HG03108 (cell line): ENCODE measurements at regions not wholly inside any gene's neighbourhood (a gene's known extent, or its start where the extent isn't known, plus 50 kb on each side); places are given as distances from the start of the nearest gene placed in this dataset.

Experiments
- ATAC-seq: cut with Tn5 transposase; IDR thresholded peaks from one replicate; pipeline ENCODE4 v1.9.1; 2021; ENCODE audit warnings: moderate library complexity; ENCODE audit not compliant: unreplicated experiment

DNA sequence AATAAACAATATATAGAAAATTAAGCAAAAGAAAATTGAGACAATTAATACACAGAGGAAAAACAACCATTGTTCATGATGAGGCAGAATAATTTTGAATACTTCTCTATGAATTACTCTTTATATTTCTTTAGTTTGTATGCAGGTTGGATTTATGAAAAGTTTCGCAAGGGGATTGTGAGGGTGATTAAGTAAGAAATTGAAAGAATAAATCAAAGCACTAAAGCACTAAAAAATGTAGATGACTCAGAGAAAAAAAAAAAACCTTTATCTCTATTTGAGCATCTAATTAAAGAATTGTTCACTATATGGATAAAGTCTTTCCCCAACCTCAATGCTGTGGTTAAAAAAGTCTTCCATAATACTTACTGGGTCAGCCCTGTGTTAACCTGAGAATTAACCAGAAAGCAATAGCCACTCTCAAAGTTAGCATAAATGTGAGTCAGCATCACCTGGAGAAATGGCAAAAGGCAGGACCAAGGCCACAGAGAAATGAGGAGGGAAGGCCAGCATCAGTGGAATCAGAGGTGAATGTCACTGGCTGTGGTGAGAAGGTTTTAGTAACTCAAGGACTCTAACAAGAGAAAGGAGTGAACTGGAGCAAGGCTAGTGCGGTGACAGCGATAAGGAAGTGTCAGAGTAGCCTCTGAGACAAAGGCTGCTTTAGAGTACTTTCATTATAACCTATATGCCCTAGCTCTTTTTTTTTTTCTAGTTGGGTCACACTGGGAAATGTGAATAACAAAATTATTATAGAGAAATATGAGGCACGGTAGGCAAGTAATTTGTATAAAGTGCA lies 310.4 kb downstream of the KCNC2 start:
- no peak for ATAC-seq

DNA sequence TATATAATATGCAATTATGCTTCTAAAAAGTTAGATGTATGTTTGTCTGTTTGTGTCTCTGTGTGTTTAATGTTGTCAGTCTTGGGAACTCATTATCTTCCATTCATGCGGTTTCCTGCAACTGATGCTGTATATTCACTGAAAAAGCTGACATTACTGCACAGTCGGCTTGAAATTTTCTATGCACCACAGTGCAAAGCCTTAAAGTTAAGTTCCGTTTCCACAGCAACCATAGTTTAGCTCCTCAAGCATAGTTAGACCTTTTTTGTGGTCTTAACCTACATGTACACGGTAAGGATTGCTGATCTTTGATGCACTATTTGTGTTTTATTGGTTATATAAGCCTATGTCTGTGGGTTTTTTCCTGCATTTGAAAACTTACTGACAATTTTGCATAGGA lies 309.4 kb downstream of the KCNC2 start:
- no peak for ATAC-seq

DNA sequence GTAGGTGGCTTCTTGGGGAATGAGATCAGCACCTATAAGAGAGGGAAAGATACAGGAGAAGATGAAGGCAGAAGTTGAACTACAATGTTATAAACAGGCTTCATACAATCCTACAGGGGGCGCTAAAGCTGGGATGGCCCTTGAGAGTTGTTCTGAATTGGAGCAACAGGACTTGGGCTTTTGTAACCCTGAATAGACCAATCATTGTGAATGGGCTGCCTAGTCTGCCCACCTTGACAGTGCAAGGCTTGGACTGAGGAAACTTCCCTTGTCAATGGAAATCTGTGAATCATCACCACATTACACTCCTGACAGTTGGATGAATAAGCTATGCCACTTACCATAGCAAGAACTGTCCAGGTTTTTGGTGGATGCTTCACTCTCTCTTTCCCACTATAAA lies 306.1 kb downstream of the KCNC2 start:
- no peak for ATAC-seq

DNA sequence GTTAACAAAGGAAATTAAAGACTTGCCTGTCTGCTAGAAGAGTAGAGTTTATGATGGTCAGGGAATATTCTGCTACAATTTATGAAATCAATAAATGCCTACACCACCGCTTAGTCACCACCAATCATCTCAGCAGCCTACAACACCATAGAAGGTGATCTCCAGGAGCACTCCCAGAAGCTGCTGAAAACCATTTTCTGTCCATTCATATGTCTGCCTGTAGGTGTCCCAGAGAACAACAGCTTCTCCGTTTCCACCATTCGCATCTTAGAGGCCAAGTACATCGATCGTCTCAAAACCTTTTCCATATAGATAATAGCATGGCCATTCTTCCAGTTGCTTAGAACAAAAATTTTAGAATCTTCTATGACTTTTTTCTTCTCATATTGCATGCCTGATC lies 303.4 kb downstream of the KCNC2 start:
- no peak for ATAC-seq

DNA sequence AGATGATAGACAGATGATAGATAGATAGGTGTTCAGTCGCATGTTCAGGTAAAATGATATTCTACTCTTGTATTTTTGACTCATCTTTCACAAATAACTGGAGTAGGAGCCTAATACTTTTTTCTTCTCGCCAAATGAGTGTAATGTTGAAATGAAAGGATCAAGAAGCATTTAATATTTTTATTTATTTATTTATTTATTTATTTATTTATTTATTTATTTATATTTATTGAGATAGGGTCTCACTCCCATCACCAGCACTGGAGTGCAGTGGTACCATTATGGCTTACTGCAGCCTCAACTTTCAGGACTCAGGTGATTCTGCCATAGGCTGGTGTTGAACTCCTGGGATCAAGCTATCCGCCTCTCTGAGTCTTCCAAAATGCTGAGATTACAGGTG lies 298.8 kb downstream of the KCNC2 start:
- no peak for ATAC-seq

DNA sequence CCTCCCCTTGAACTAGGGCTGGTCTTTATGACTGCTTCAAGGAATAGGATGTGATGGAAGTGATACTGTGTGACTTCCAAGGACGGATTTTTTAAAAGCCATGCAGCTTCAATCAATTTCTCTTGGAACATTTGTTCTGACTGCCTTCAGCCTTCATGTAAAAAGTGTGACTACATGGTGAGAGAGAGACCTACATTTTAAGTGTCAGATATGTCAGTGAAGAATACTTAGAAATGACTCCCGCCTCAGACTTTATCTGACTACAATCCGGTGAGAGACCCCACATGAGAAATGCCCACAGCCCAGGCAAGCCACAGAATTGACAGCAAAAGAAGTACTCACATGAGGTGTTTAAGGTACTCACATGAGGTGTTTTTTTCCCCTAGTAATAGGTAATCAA lies 295.3 kb downstream of the KCNC2 start:
- ATAC-seq: no peak

DNA sequence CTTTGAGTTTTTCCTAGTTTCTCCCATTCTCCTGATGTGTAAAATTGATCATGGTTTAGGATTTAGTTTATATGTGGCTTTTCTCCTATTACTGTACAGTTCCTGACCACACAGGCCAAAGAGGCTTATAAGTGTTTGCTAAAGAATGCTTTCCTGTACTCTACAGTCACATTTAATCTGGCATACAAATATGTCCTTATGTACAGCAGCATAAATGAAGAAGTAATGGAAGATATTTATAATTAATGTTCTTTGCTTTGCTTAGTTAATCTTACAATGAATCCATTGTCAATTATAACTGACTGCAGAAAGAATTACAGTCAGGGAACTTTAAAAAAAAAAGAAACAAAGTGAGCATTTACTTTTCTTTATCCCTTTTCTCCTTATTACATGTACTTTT lies 293.9 kb downstream of the KCNC2 start:
- no peak for ATAC-seq

DNA sequence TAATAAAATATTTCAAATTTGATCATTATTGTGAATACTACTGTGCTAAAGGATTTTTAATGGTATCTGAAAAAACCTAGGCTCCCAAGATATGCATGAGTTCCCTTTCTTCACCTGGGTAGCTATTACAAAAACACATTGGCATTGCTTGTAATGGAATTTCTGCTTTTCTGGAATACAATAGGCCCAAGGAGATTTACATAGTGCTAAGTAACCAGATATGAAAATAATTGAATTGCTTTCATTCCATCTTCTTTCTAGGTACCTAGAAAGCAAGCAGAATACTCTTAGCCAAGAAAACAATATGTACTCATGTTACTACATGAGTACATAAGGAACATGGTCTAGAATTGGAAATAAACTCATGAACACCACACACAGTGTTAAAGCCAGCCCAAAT lies 291.9 kb downstream of the KCNC2 start:
- ATAC-seq: no peak

DNA sequence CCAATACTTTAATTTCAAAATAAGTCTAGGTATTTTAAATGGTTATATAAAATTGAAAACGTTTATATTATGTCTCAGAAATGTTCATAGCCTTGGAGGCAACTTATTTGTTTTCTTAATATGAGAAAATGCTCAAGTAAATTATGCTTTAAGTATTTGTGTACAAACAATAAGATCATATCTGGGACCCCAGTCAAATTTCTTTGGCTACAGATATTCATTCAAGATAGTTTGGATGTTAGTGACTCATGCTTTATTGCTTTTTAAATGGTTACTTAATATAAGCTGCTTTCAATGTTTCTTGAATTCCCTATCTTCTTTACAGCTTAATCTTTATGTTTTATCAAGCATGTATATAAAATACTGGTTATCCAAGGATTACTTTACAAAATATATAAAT lies 291.3 kb downstream of the KCNC2 start:
- no peak for ATAC-seq

DNA sequence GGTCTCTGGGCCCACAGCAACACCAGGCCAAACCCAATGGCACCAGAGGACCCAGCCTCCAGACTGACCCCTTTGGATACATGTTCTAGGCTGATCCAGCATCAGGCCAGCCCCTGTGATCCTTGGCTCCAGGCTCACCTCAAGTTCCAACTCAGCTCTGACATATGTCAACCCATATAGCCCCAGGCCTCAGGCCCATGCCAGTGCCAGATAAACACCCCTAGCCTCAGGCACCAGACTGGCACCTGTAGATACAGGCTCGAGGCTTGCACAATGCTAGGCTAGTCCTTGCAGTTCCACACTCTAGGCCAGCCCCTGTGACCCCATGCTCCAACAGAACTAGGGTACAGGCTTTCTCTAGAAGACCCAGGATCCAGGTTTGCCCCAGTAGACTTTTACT lies 287.5 kb downstream of the KCNC2 start:
- ATAC-seq: no peak

DNA sequence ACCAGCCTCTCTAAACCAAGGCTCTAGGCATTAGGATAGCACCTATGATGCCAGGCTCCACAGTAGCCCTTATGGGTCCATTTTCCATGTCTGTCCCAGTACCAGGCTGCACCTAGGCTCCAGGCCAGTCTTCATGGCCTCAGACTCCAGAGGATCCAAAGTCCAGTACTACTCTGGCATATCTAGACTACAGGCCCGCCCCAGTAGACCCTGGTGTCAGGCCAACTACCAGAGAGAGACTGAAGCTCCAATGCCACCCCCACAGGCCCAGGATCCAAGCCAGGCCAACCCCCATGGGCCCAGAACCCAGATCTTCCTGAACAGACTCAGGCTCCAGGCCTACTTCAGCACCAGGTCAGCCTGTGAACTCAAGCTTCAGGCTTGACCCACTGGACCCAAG lies 287.0 kb downstream of the KCNC2 start:
- ATAC-seq: no peak

DNA sequence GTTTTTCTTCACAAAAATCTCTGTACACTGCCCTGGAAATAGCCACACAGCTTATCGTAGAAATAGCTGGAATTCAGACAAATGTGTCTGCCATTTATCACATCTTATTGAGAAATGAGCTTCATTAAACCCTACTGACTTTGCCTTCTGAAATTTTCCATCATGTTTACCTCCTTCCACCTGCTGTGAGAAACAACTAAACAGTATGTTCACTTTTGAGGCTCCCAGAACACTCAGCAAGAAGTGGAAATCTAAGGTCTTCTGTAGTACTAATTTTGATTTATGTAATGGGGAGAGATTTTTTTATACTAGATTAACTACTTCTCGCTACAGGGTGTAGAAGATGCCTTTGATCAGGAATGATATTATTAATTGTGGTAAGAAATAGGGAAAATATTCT lies 268.0 kb downstream of the KCNC2 start:
- no peak for ATAC-seq

DNA sequence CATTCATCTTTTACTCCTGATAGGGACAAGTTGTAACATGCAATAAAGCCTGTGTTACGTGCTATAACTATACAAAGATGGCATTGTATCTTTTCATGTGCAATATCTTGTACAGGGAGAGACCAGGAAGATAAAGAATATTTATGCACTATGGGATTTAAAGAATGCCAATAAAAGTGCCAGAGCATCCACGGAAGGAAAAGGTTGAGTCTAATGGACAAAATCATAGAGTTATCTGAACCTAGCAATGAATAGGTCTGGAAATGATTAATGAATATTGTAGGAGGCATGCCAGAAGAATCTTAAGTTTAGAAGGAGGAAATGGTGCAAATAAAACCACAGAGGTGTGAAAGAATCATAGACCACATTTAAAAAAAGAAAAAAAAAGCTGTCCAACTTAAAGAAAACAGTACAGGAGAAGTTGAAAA lies 263.9 kb downstream of the KCNC2 start:
- no peak for ATAC-seq

DNA sequence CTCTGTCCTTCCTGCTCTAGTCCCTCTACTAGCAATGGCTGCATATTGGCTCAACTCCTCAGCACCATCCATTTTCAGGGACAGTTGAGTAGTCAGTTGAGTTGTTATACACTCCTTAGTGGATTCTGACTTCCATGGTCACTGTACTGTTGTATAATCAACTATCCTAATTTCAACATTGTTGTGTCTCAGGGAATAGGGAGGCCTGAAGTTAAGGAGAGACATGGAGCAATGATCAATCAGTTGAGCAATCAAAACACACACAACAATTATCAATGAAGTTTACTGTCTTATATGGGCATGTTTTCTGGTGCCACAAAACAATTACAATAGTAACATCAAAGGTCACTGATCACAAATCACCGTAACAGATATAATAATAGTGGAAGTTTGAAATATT lies 255.9 kb downstream of the KCNC2 start:
- ATAC-seq: no peak

DNA sequence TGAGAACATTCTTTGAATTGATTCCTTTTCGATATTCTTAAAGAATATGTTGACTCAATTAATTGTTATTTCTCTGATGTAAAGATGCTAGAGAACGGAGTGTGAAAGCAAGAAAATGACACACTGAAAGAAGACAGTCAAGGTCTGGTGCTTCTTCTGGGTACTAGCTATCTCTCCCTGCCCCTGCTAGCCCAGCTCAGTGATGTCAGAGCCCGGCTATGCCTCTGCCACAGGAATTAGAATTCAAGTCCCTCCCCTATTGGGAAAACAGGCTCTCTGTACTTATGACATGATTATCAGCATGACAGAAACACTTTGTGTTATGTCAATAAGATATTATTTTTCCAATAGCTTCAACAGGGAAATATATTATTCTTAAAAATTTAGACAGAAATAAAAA lies 252.4 kb downstream of the KCNC2 start:
- no peak for ATAC-seq

DNA sequence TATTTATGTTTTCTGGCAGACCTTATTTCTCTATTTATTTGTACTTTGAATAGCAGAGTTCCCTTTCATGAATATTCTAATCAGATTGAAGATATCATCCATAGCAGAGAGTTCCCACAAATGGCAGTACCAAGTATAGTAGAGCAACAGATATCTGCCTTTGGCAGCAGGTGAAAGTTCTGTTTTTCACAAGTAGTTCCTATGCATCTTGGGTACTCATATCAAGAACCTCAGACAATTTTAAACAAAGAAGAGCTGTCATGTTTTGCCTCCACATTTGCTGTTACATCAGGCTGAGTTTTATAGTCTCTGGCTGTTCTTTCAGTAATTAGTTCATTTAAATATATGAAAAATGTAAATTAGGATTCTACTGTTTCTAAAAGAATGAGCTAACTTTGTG lies 252.0 kb downstream of the KCNC2 start:
- no peak for ATAC-seq

DNA sequence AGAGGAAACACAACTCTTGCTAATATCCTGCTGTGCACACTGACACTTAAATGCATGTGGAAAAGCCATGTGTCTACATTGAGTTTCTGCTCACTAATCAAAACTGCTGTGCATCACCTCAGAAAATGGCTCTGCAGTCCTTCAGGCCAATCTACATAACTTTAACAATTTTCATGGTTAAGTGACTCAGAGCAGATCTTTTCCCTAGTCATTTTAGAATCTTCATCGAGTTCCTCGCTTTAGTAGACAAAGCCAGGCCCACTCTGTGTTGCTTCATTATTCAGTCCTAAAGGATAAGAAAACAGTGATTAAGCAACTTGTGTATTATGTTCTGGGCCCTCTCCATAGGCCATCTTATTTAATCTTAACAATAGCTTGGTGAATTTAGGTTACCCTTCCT lies 250.0 kb downstream of the KCNC2 start:
- no peak for ATAC-seq

DNA sequence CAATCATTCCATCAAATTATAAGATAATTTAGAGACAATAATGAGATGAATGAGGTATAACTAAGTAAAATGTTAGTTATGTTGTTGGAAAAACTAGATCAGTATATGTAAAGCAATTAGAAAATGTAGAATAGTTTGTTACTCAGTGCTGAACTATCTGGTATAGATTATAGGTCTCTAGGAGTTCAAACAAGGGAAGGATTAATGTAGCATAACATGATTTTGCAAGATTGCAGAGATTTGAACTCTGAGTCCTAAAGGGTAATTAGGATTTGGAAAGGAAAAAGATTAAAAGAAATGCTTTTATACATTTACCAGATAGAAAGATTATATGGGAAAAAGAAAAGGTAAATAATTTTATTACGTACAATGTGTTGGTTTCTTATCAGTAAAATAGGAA lies 246.3 kb downstream of the KCNC2 start:
- ATAC-seq: no peak

DNA sequence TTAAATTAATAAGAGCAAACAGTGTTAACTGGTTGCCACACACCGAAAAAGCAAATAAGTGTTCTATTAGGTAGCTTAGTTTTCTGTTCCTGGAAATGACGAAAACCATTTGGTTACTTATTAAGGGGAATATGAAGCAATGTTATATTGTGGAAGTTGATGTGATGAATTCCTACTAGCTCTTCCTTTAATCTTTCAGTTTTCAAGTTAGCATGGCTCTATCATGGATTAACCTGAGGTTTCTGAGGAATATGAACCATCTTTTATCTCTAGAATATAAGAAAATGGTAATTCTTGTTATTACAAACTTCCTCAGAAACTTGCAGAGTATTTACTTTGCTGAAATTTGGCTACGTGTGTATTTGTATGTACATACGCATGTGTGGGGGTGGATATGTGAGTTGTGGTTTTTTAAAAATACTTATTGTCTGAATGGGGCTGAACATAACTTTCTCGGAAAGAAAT lies 245.7 kb downstream of the KCNC2 start:
- ATAC-seq: no peak

DNA sequence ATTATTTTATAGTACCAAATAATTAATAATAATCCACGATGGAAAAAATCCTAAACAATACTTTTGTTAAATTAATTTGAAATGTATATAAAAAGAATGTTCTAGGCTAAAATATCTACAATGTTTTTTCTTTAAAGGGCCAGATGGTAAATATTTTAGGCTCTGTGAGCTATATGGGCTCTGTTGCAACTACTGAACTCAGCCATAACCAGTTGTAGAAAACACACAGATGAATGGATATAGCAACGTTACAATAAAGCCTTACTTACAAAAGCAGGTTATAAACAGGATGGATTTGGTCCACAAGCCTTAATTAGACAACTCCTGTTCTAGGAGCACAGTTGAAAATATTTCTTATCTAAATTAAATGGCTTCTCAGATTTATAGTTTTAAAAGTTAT lies 245.2 kb downstream of the KCNC2 start:
- ATAC-seq: no peak

DNA sequence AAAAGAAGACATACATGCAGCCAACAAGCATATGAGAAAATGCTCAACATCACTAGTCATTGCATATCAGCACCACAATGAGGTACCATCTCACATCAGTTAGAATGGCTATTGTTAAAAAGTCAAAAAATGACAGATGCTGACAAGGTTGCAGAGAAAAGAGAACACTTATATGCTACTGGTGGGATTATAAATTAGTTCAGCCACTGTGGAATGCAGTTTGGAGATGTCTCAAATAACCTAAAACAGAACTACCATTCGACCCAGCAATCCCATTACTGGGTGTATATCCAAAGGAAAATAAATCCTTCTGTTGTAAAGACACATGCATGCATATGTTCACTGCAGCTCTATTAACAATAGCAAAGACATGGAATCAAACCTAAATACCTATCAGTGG lies 238.4 kb downstream of the KCNC2 start:
- ATAC-seq: no peak

DNA sequence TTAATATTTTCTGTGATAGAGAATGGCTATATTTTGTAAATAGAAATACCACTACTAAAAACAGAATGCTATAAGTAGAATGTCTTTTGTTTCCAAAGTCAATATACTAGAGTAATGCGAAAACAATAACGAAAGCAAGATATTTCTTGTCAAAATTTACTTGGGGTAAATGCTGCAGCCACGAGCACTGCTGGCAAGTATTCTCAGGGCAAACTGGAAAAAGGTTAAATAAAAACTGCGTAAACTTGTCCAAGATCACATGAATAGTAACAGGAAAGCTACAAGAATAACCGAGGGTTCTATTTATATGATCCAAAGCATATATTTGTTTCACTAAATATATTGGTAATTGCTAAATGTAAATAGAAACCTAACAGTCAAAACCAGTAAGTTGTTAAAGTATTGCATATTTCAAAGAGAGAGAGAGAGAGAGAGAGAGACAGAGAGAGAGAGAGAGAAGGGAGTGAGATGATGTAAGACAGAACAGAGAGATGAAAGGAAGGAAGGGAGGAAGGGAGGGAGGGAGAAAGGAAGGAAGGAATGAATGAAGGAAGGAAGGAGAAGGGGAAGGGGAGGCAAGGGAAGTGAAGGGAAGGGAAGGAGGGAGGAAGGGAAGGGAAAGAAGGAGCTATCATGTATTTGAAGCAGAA lies 231.7 kb downstream of the KCNC2 start:
- no peak for ATAC-seq

DNA sequence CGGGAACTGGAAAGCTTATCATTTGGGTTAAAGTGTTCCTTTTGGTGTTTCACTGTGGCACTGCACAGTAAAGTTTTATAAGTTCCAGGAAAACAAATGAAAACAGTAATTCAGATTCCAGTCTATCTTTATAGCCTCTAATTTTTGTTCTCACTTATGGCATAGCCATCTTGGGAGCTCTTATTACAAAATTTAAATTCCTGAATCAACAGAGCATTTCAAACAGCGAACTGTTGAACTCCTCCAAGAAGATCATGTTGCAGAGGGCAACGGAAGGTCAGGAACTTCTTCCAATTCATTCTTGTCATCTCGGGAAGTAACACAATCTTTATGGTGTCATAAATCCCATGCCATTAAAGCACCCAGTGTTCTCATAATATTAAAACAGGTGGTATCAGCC lies 229.1 kb downstream of the KCNC2 start:
- ATAC-seq: no peak
